H9 (cell line): ENCODE measurements at regions not wholly inside any gene's neighbourhood (a gene's known extent, or its start where the extent isn't known, plus 50 kb on each side); places are given as distances from the start of the nearest gene placed in this dataset.

ENCODE experiments used
- DNase-seq: peaks from one replicate; pipeline ENCODE4 v3.0.0-alpha.2; 2017
- H2AFZ ChIP-seq: one replicate; pipeline ENCODE4 v1.6.1; 2013; ENCODE audit warnings: mild to moderate bottlenecking, low read length, control low read depth, moderate library complexity
- H2AK5ac ChIP-seq: 2 replicates; pipeline ENCODE4 v1.6.1; 2013; ENCODE audit warnings: low read length, control low read depth, mixed read lengths; ENCODE audit not compliant: insufficient read length
- H2BK120ac ChIP-seq: one replicate; pipeline ENCODE4 v1.6.1; 2013; ENCODE audit warnings: low read depth, mild to moderate bottlenecking, low read length, control low read depth, inconsistent platforms; ENCODE audit not compliant: poor library complexity, severe bottlenecking
- H2BK12ac ChIP-seq: 2 replicates; pipeline ENCODE4 v1.6.1; 2013; ENCODE audit warnings: low read length, control low read depth, mixed read lengths, low read depth; ENCODE audit not compliant: insufficient read length
- H2BK15ac ChIP-seq: 2 replicates; pipeline ENCODE4 v1.6.1; 2013; ENCODE audit warnings: low read depth, low read length, control low read depth
- H2BK20ac ChIP-seq: one replicate; pipeline ENCODE4 v1.6.1; 2013; ENCODE audit warnings: low read depth, mild to moderate bottlenecking, low read length, control low read depth, inconsistent platforms; ENCODE audit not compliant: poor library complexity, severe bottlenecking
- H2BK5ac ChIP-seq: 2 replicates; pipeline ENCODE4 v1.6.1; 2013; ENCODE audit warnings: low read length, control low read depth, mixed read lengths; ENCODE audit not compliant: insufficient read length
- H3K14ac ChIP-seq: 2 replicates; pipeline ENCODE4 v1.6.1; 2013; ENCODE audit warnings: low read length, control low read depth; ENCODE audit not compliant: insufficient read depth
- H3K18ac ChIP-seq: 2 replicates; pipeline ENCODE4 v1.6.1; 2013; ENCODE audit warnings: low read depth, mild to moderate bottlenecking, mixed read lengths, low read length, control low read depth; ENCODE audit not compliant: insufficient read length
- H3K23ac ChIP-seq: 2 replicates; pipeline ENCODE4 v1.6.1; 2013; ENCODE audit warnings: low read length, control low read depth, mixed read lengths, low read depth; ENCODE audit not compliant: insufficient read length
- H3K23me2 ChIP-seq: 2 replicates; pipeline ENCODE4 v1.6.1; 2013; ENCODE audit warnings: low read depth, mild to moderate bottlenecking, mixed read lengths, low read length, control low read depth; ENCODE audit not compliant: insufficient read length, poor library complexity, severe bottlenecking
- H3K27ac ChIP-seq: 2 replicates; pipeline ENCODE4 v1.5.1; 2013; ENCODE audit warnings: low read length, control low read depth, mixed read lengths, low read depth; ENCODE audit not compliant: insufficient read length
- H3K27me3 ChIP-seq: 2 replicates; pipeline ENCODE4 v1.6.1; 2013; ENCODE audit warnings: low read length, control low read depth, inconsistent platforms; ENCODE audit not compliant: insufficient read depth
- H3K4ac ChIP-seq: 2 replicates; pipeline ENCODE4 v1.6.1; 2013; ENCODE audit warnings: low read depth, mild to moderate bottlenecking, control low read depth, inconsistent platforms, low read length, moderate library complexity
- H3K4me1 ChIP-seq: 2 replicates; pipeline ENCODE4 v1.6.1; 2013; ENCODE audit warnings: low read length, control low read depth, inconsistent platforms; ENCODE audit not compliant: insufficient read depth
- H3K4me2 ChIP-seq: 2 replicates; pipeline ENCODE4 v1.6.1; 2013; ENCODE audit warnings: low read length, control low read depth, mixed read lengths; ENCODE audit not compliant: insufficient read length, insufficient read depth
- H3K56ac ChIP-seq: 2 replicates; pipeline ENCODE4 v1.6.1; 2013; ENCODE audit warnings: low read depth, mild to moderate bottlenecking, mixed read lengths, low read length, control low read depth; ENCODE audit not compliant: insufficient read length
- H3K79me1 ChIP-seq: 2 replicates; pipeline ENCODE4 v1.6.1; 2013; ENCODE audit warnings: low read depth, mild to moderate bottlenecking, moderate library complexity, low read length, control low read depth, inconsistent platforms; ENCODE audit not compliant: insufficient read depth, poor library complexity, severe bottlenecking
- H3K79me2 ChIP-seq: 2 replicates; pipeline ENCODE4 v1.6.1; 2013; ENCODE audit warnings: low read length, control low read depth, inconsistent platforms; ENCODE audit not compliant: insufficient read depth
- H3K9ac ChIP-seq: 2 replicates; pipeline ENCODE4 v1.6.1; 2013; ENCODE audit warnings: low read length, control low read depth, mixed read lengths; ENCODE audit not compliant: insufficient read length; ENCODE audit errors: extremely low read depth
- H3K9me3 ChIP-seq: one replicate; pipeline ENCODE4 v1.6.1; 2013; ENCODE audit warnings: low read depth, low read length, inconsistent platforms; ENCODE audit not compliant: control insufficient read depth
- H3T11ph ChIP-seq: one replicate; pipeline ENCODE4 v1.6.1; 2013; ENCODE audit warnings: mild to moderate bottlenecking, low read length, control low read depth, inconsistent platforms
- H4K20me1 ChIP-seq: one replicate; pipeline ENCODE4 v1.6.1; 2013; ENCODE audit not compliant: control insufficient read depth, insufficient read length, insufficient read depth
- H4K5ac ChIP-seq: 2 replicates; pipeline ENCODE4 v1.6.1; 2013; ENCODE audit warnings: low read depth, mild to moderate bottlenecking, mixed read lengths, low read length, control low read depth; ENCODE audit not compliant: insufficient read length
- H4K8ac ChIP-seq: replicated peaks from 2 replicates; pipeline ENCODE4 v1.6.1; 2013; ENCODE audit warnings: low read length, control low read depth, mixed read lengths, low read depth; ENCODE audit not compliant: insufficient read length
- H4K91ac ChIP-seq: 2 replicates; pipeline ENCODE4 v1.6.1; 2013; ENCODE audit warnings: low read depth, mild to moderate bottlenecking, moderate library complexity, mixed read lengths, low read length, control low read depth; ENCODE audit not compliant: insufficient read length
- H3K27ac Mint-ChIP-seq, 3 experiments: 2 replicates in 2 of 3; 3 replicates in 1 of 3; pipeline ENCODE4 v1.8.0; 2020 to 2021; ENCODE audit warnings: mixed read lengths in 3 of 3, mild to moderate bottlenecking in 1 of 3, moderate library complexity in 1 of 3
- H3K27me3 Mint-ChIP-seq: 2 replicates; pipeline ENCODE4 v1.8.0; 2021; ENCODE audit warnings: low read depth, mild to moderate bottlenecking, moderate library complexity, mixed read lengths
- H3K36me3 Mint-ChIP-seq, 3 experiments: 2 replicates in 2 of 3; 3 replicates in 1 of 3; pipeline ENCODE4 v1.8.0; 2020 to 2021; ENCODE audit warnings: low read depth in 3 of 3, mixed read lengths in 3 of 3; ENCODE audit not compliant: insufficient read depth in 1 of 3
- H3K4me1 Mint-ChIP-seq, 2 experiments: 2 replicates each; pipeline ENCODE4 v1.8.0; 2020; ENCODE audit warnings: mixed read lengths in 2 of 2
- H3K4me3 Mint-ChIP-seq, 2 experiments: 2 replicates in 1 of 2; 3 replicates in 1 of 2; pipeline ENCODE4 v1.8.0; 2020 to 2021; ENCODE audit warnings: mild to moderate bottlenecking in 2 of 2, mixed read lengths in 2 of 2, moderate library complexity in 1 of 2
- H3K9me3 Mint-ChIP-seq, 2 experiments: 2 replicates in 1 of 2; 3 replicates in 1 of 2; pipeline ENCODE4 v1.8.0; 2020; ENCODE audit warnings: mild to moderate bottlenecking in 2 of 2, mixed read lengths in 2 of 2, moderate library complexity in 1 of 2
- WGBS: extraction: QIAGEN DNeasy Blood & Tissue Kit; methylation state at CpG from one replicate; pipeline ENCODE4 v1.1.7; 2013; ENCODE audit warnings: missing lambda C conversion rate, low lambda C conversion rate, mixed read lengths; ENCODE audit not compliant: insufficient read length; ENCODE audit errors: extremely low coverage; 5-methylcytosine and 5-hydroxymethylcytosine counted together
- TF ChIP-seq, protein P1 (sequence below): fragments of 200-600 bp; sonication (generic); conservative IDR thresholded peaks from 3 replicates; pipeline ENCODE4 v1.8.0; 2021; ENCODE audit warnings: antibody characterized with exemption, mild to moderate bottlenecking

DNA sequence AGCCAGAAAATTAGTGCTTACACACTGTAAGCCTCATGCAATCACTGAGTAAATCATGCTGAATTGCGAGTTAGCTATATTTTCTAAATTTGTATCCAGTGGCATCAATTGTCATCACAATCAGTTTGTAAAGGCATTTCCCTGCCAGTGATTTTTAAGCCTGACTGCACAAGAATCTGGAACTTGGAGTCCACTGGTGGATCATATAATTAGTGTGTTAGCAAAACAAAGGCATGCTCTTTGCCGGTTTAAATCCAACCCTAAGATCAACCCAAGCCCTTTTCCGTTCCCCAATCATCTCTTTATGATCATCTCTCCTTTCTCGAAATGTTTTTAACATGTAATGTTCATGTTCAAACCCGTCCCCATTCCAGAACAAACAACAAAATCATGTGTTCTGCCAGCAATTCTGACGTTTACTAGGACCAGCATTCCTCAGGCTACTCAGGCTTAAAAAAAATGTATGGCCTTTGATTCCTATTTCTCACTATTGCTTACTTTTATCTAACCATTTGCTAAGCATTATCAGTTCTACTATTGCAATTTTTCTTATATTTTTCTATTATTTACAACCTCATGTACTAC, 649.2 kb downstream of the SORCS1 start:
- no peak overlapping the region for H3K56ac ChIP-seq
- no peak overlapping the region for H2BK120ac ChIP-seq
- no peaks in the 10 kb centered on the region for H3K9me3 ChIP-seq
- H2BK15ac ChIP-seq: no peak overlapping the region
- DNase-seq: no peak
- Mint-ChIP-seq H3K27me3 (no peaks in the 10 kb centered on the region; the same call in none of the 2 replicates), H3K36me3 (no peaks in the 10 kb centered on the region), H3K9me3 (no peaks in the 10 kb centered on the region), H3K27ac (no peak overlapping the region), H3K4me1 (peaks cover 10 to 12% of the 10 kb centered on the region in 2 experiments), H3K4me3 (no peak overlapping the region)
- WGBS: no CpG with 5 or more reads among the region's 6 CpGs
- H3K14ac ChIP-seq: no peak overlapping the region
- no peaks in the 10 kb centered on the region for H3K79me1 ChIP-seq
- H3K79me2 ChIP-seq: no peaks in the 10 kb centered on the region
- H2BK20ac ChIP-seq: no peak overlapping the region
- no peak overlapping the region for H3K4me2 ChIP-seq
- H3K27me3 ChIP-seq: no peaks in the 10 kb centered on the region
- no peaks in the 10 kb centered on the region for H3K4me1 ChIP-seq
- H3K27ac ChIP-seq: no peak overlapping the region
- H4K91ac ChIP-seq: no peak overlapping the region
- H4K8ac ChIP-seq: no peak overlapping the region
- H4K20me1 ChIP-seq: no peaks in the 10 kb centered on the region
- H3T11ph ChIP-seq: no peak overlapping the region
- H2BK5ac ChIP-seq: no peak overlapping the region
- no peak overlapping the region for H4K5ac ChIP-seq
- H3K23me2 ChIP-seq: no peaks in the 10 kb centered on the region
- TF ChIP-seq, protein P1, sequence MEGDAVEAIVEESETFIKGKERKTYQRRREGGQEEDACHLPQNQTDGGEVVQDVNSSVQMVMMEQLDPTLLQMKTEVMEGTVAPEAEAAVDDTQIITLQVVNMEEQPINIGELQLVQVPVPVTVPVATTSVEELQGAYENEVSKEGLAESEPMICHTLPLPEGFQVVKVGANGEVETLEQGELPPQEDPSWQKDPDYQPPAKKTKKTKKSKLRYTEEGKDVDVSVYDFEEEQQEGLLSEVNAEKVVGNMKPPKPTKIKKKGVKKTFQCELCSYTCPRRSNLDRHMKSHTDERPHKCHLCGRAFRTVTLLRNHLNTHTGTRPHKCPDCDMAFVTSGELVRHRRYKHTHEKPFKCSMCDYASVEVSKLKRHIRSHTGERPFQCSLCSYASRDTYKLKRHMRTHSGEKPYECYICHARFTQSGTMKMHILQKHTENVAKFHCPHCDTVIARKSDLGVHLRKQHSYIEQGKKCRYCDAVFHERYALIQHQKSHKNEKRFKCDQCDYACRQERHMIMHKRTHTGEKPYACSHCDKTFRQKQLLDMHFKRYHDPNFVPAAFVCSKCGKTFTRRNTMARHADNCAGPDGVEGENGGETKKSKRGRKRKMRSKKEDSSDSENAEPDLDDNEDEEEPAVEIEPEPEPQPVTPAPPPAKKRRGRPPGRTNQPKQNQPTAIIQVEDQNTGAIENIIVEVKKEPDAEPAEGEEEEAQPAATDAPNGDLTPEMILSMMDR: no peak
- H2BK12ac ChIP-seq: no peak overlapping the region
- H3K23ac ChIP-seq: no peak overlapping the region
- H3K4ac ChIP-seq: no peak overlapping the region
- no peak overlapping the region for H3K9ac ChIP-seq
- H2AFZ ChIP-seq: no peak overlapping the region
- no peak overlapping the region for H2AK5ac ChIP-seq
- no peak overlapping the region for H3K18ac ChIP-seq
